GM23338 (cell line): ENCODE measurements at regions not wholly inside any gene's neighbourhood (a gene's known extent, or its start where the extent isn't known, plus 50 kb on each side); places are given as distances from the start of the nearest gene placed in this dataset.

Source experiments
- ATAC-seq: fragments of 200-7000 bp; cut with Tn5 transposase; 3 replicates; pipeline ENCODE4 v1.9.1; 2020
- DNase-seq: peaks from one replicate; pipeline ENCODE4 v3.0.0-alpha.2; 2015; ENCODE audit warnings: low spot score
- H2AFZ ChIP-seq: fragments of 200-600 bp; sonication (generic); 2 replicates; pipeline ENCODE4 v1.8.0; 2016; ENCODE audit warnings: antibody characterized with exemption, mild to moderate bottlenecking, moderate library complexity
- H3F3A ChIP-seq: fragments of 200-600 bp; sonication (generic); replicated peaks from 2 replicates; pipeline ENCODE4 v1.8.0; 2017; ENCODE audit warnings: antibody characterized with exemption, mixed run types, low read depth
- H3K27ac ChIP-seq: fragments of 200-600 bp; sonication (generic); 2 replicates; pipeline ENCODE4 v1.6.1; 2016; ENCODE audit warnings: low read depth
- H3K27me3 ChIP-seq: fragments of 200-600 bp; sonication (generic); 2 replicates; pipeline ENCODE4 v1.8.0; 2016; ENCODE audit warnings: mild to moderate bottlenecking, mixed run types, moderate library complexity; ENCODE audit not compliant: insufficient read depth
- H3K36me3 ChIP-seq: fragments of 200-600 bp; sonication (generic); 2 replicates; pipeline ENCODE4 v1.8.0; 2016; ENCODE audit warnings: mild to moderate bottlenecking; ENCODE audit not compliant: insufficient read depth
- H3K4me1 ChIP-seq: fragments of 200-600 bp; sonication (generic); 2 replicates; pipeline ENCODE4 v1.8.0; 2016; ENCODE audit warnings: mild to moderate bottlenecking, moderate library complexity; ENCODE audit not compliant: insufficient read depth
- H3K4me2 ChIP-seq: fragments of 200-600 bp; sonication (generic); 2 replicates; pipeline ENCODE4 v1.7.1; 2017; ENCODE audit warnings: mixed run types
- H3K4me3 ChIP-seq: fragments of 200-600 bp; sonication (generic); 2 replicates; pipeline ENCODE4 v1.6.1; 2016; ENCODE audit warnings: mixed run types
- H3K79me2 ChIP-seq: fragments of 200-600 bp; sonication (generic); replicated peaks from 2 replicates; pipeline ENCODE4 v1.8.0; 2017; ENCODE audit warnings: mild to moderate bottlenecking; ENCODE audit not compliant: insufficient read depth
- H3K9me2 ChIP-seq: fragments of 200-600 bp; sonication (generic); 2 replicates; pipeline ENCODE4 v1.8.0; 2017; ENCODE audit not compliant: insufficient read depth
- H4K20me1 ChIP-seq: fragments of 200-600 bp; sonication (generic); replicated peaks from 2 replicates; pipeline ENCODE4 v1.8.0; 2017; ENCODE audit warnings: mild to moderate bottlenecking; ENCODE audit not compliant: insufficient read depth
- H3K27ac Mint-ChIP-seq: 2 replicates; pipeline ENCODE4 v1.8.0; 2020; ENCODE audit warnings: inconsistent platforms, mild to moderate bottlenecking, moderate library complexity, mixed read lengths
- H3K27me3 Mint-ChIP-seq: 3 replicates; pipeline ENCODE4 v1.8.0; 2022; ENCODE audit warnings: low read depth, mild to moderate bottlenecking, moderate library complexity, mixed read lengths, inconsistent platforms; ENCODE audit not compliant: insufficient read depth, poor library complexity
- H3K36me3 Mint-ChIP-seq: 3 replicates; pipeline ENCODE4 v1.8.0; 2021; ENCODE audit warnings: low read depth, mild to moderate bottlenecking, inconsistent platforms, moderate library complexity, mixed read lengths
- H3K4me1 Mint-ChIP-seq: 3 replicates; pipeline ENCODE4 v1.8.0; 2020; ENCODE audit warnings: mild to moderate bottlenecking, inconsistent platforms, mixed read lengths
- H3K4me3 Mint-ChIP-seq: 3 replicates; pipeline ENCODE4 v1.8.0; 2021; ENCODE audit warnings: moderate library complexity, mild to moderate bottlenecking, inconsistent platforms, mixed read lengths
- H3K9me3 Mint-ChIP-seq: 3 replicates; pipeline ENCODE4 v1.8.0; 2020; ENCODE audit warnings: moderate library complexity, mild to moderate bottlenecking, inconsistent platforms, mixed read lengths
- EZH2phosphoT487 ChIP-seq: fragments of 200-600 bp; sonication (generic); IDR thresholded peaks from one replicate; pipeline ENCODE4 v1.8.1; 2018; ENCODE audit warnings: antibody characterized with exemption; ENCODE audit not compliant: unreplicated experiment
- JUNB ChIP-seq: IDR thresholded peaks from one replicate; pipeline ENCODE4 v1.6.1; 2016; ENCODE audit warnings: antibody characterized with exemption; ENCODE audit not compliant: unreplicated experiment
- POLR2AphosphoS5 ChIP-seq: IDR thresholded peaks from 2 replicates; pipeline ENCODE4 v1.6.1; 2016; ENCODE audit warnings: antibody characterized with exemption, low read depth
- ZNF114 ChIP-seq: fragments of 250-450 bp; sonication (Bioruptor Pico); IDR thresholded peaks from 2 replicates; pipeline ENCODE4 v1.5.0; 2020; ENCODE audit warnings: mild to moderate bottlenecking, moderate library complexity
- ZNF331 ChIP-seq: fragments of 250-450 bp; sonication (Bioruptor Pico); IDR thresholded peaks from 2 replicates; pipeline ENCODE4 v1.5.0; 2020; ENCODE audit warnings: low read depth, mild to moderate bottlenecking, moderate library complexity
- TF ChIP-seq, protein P1 (sequence below): IDR thresholded peaks from one replicate; pipeline ENCODE4 v1.6.1; 2018; ENCODE audit warnings: antibody characterized with exemption; ENCODE audit not compliant: unreplicated experiment
- TF ChIP-seq, protein P2 (sequence below): IDR thresholded peaks from 2 replicates; pipeline ENCODE4 v1.6.1; 2016; ENCODE audit warnings: antibody characterized with exemption
- TF ChIP-seq, protein P3 (sequence below), 2 experiments: fragments of 200-600 bp in 1 of 2; sonication (generic) in 1 of 2; conservative IDR thresholded peaks; 2 replicates each; pipeline versions ENCODE4 v1.5.1 to v1.6.1; 2016 to 2017; ENCODE audit warnings: antibody characterized with exemption in 2 of 2, low read depth in 2 of 2, mild to moderate bottlenecking in 2 of 2, moderate library complexity in 1 of 2

DNA sequence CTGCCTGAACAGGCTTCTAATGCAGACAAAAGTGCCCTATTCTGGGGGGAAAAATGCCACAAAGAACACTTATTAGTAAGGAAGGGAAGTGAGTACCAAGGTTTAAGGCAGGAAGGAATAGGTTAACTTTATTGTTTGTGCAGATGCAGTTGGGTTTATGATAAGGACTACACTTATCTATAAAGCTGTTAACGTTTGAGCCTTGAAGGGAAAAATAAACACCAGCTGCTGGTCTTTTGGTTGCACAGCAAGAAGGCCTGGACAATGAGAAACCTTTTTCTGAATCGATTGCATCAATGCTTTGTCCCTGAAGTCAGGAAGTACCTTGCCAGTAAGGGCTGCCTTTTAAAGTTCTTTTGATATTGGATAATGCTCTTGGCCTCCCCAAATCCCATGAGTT lies 407.8 kb downstream of the ATP23 start (continued):
- TF ChIP-seq, protein P1, sequence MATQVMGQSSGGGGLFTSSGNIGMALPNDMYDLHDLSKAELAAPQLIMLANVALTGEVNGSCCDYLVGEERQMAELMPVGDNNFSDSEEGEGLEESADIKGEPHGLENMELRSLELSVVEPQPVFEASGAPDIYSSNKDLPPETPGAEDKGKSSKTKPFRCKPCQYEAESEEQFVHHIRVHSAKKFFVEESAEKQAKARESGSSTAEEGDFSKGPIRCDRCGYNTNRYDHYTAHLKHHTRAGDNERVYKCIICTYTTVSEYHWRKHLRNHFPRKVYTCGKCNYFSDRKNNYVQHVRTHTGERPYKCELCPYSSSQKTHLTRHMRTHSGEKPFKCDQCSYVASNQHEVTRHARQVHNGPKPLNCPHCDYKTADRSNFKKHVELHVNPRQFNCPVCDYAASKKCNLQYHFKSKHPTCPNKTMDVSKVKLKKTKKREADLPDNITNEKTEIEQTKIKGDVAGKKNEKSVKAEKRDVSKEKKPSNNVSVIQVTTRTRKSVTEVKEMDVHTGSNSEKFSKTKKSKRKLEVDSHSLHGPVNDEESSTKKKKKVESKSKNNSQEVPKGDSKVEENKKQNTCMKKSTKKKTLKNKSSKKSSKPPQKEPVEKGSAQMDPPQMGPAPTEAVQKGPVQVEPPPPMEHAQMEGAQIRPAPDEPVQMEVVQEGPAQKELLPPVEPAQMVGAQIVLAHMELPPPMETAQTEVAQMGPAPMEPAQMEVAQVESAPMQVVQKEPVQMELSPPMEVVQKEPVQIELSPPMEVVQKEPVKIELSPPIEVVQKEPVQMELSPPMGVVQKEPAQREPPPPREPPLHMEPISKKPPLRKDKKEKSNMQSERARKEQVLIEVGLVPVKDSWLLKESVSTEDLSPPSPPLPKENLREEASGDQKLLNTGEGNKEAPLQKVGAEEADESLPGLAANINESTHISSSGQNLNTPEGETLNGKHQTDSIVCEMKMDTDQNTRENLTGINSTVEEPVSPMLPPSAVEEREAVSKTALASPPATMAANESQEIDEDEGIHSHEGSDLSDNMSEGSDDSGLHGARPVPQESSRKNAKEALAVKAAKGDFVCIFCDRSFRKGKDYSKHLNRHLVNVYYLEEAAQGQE: no peak
- TF ChIP-seq, protein P2, sequence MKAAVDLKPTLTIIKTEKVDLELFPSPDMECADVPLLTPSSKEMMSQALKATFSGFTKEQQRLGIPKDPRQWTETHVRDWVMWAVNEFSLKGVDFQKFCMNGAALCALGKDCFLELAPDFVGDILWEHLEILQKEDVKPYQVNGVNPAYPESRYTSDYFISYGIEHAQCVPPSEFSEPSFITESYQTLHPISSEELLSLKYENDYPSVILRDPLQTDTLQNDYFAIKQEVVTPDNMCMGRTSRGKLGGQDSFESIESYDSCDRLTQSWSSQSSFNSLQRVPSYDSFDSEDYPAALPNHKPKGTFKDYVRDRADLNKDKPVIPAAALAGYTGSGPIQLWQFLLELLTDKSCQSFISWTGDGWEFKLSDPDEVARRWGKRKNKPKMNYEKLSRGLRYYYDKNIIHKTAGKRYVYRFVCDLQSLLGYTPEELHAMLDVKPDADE: no peak
- TF ChIP-seq EZH2phosphoT487: no peak
- TF ChIP-seq POLR2AphosphoS5: no peak
- no peak for TF ChIP-seq JUNB
- TF ChIP-seq ZNF331: no peak

DNA sequence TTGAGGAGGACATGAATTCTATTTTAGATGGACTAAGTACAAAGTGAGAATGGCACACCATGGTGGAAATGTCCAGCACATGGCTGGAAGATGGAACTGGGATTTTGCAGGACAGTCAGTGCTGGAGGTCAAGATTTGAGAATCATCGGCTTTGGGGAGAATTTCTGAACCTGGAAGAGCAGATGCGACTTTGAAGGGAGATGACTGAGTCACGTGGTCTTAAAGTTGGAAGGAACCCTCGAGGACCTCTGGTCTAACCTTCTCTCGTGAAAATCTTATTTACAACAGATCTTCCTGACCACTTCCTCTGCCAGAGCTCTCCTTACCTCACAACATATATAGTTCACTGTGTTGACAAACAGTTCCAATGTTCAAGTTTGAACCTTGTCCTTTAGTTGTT lies 415.4 kb downstream of the ATP23 start:
- no peaks in the 10 kb centered on the region for H3K27me3 ChIP-seq
- H3K4me3 ChIP-seq: no peak overlapping the region
- DNase-seq (no peak), ATAC-seq (no peak)
- no peak overlapping the region for H3K27ac Mint-ChIP-seq
- peaks cover 12% of the 10 kb centered on the region for H3K27me3 Mint-ChIP-seq
- no peaks in the 10 kb centered on the region for H3F3A ChIP-seq
- H3K79me2 ChIP-seq: no peaks in the 10 kb centered on the region
- no peaks in the 10 kb centered on the region for H3K36me3 ChIP-seq
- no peak overlapping the region for H3K4me2 ChIP-seq
- no peaks in the 10 kb centered on the region for H4K20me1 ChIP-seq
- H3K27ac ChIP-seq: no peak overlapping the region
- no peaks in the 10 kb centered on the region for H3K36me3 Mint-ChIP-seq
- no peak overlapping the region for H3K4me3 Mint-ChIP-seq
- H3K9me3 Mint-ChIP-seq: peaks cover 2% of the 10 kb centered on the region; the same call in 1 of the 3 replicates
- no peak overlapping the region for H2AFZ ChIP-seq
- H3K9me2 ChIP-seq: 0 out of 2 replicates have a peak, but pooled peaks cover 5% of the 10 kb centered on the region
- no peaks in the 10 kb centered on the region for H3K4me1 ChIP-seq
- H3K4me1 Mint-ChIP-seq: no peaks in the 10 kb centered on the region
- TF ChIP-seq ZNF331: no peak
- TF ChIP-seq, protein P3, sequence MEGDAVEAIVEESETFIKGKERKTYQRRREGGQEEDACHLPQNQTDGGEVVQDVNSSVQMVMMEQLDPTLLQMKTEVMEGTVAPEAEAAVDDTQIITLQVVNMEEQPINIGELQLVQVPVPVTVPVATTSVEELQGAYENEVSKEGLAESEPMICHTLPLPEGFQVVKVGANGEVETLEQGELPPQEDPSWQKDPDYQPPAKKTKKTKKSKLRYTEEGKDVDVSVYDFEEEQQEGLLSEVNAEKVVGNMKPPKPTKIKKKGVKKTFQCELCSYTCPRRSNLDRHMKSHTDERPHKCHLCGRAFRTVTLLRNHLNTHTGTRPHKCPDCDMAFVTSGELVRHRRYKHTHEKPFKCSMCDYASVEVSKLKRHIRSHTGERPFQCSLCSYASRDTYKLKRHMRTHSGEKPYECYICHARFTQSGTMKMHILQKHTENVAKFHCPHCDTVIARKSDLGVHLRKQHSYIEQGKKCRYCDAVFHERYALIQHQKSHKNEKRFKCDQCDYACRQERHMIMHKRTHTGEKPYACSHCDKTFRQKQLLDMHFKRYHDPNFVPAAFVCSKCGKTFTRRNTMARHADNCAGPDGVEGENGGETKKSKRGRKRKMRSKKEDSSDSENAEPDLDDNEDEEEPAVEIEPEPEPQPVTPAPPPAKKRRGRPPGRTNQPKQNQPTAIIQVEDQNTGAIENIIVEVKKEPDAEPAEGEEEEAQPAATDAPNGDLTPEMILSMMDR (conservative IDR thresholded peaks at IDR 0.05; ENCODE audit: low read depth in 2 of 2): no peak
- TF ChIP-seq, protein P1: no peak
- no peak for TF ChIP-seq EZH2phosphoT487
- no peak for TF ChIP-seq POLR2AphosphoS5
- TF ChIP-seq ZNF114 (CRISPR knock-in tag): no peak
- TF ChIP-seq, protein P2: no peak
